Loucy (cell line): ENCODE measurements at regions not wholly inside any gene's neighbourhood (a gene's known extent, or its start where the extent isn't known, plus 50 kb on each side); places are given as distances from the start of the nearest gene placed in this dataset.
"Not testable (repeated sequence)": the region's sequence is repeated elsewhere in the genome, so short reads cannot be mapped to it uniquely, and the experiment has no call there.

Source experiments
- CTCF ChIP-seq: fragments of 200-600 bp; sonication (generic); conservative IDR thresholded peaks from 2 replicates; pipeline ENCODE4 v1.5.1; 2014; ENCODE audit warnings: mild to moderate bottlenecking, antibody characterized with exemption, low read length
- EZH2phosphoT487 ChIP-seq: fragments of 200-600 bp; IDR thresholded peaks from 2 replicates; pipeline ENCODE4 v1.6.1; 2018; ENCODE audit warnings: antibody characterized with exemption, mild to moderate bottlenecking, moderate library complexity, borderline replicate concordance

DNA sequence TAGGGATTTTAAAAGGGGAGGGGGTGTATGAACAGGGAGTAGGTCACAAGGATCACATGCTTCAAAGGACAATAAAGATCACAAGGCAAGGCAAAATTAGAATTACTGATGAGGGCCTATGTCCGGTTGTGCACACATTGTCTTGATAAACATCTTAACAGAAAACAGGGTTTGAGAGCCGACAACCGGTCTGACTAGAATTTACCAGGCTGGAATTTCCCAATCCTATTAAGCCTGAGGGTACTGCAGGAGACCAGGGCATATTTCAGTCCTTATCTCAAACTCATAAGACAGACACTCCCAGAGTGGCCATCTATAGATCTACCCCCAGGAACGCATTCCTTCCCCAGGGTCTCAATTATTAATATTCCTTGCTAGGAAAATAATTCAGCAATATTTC lies 292.9 kb downstream of the NKX6-1 start:
- not testable (repeated sequence) for TF ChIP-seq CTCF, EZH2phosphoT487
